H1 (cell line): ENCODE measurements at regions not wholly inside any gene's neighbourhood (a gene's known extent, or its start where the extent isn't known, plus 50 kb on each side); places are given as distances from the start of the nearest gene placed in this dataset.

Experiments
- CTCF ChIA-PET: fragments of 300-600 bp; sonication (Branson Sonifier 250); formaldehyde crosslinking; loops from one replicate; lab custom pipeline; 2021; ENCODE audit not compliant: partially characterized antibody; lab: Charles Lee
- POLR2A ChIA-PET: fragments of 300-600 bp; sonication (Branson Sonifier 250); formaldehyde crosslinking; loops from one replicate; lab custom pipeline; 2021; ENCODE audit warnings: inconsistent platforms; ENCODE audit not compliant: partially characterized antibody; lab: Charles Lee
- DNase-seq, 2 experiments: peaks; one replicate each; pipeline versions ENCODE4 v3.0.0 to v3.0.0-alpha.2; 2010 to 2022; ENCODE audit warnings: low spot score in 2 of 2, low read depth in 1 of 2, mixed read lengths in 1 of 2
- FAIRE-seq: peaks from 2 replicates; lab custom pipeline; 2011; peaks lifted over from hg19 to GRCh38; lab: Jason Lieb, UNC
- H2AFZ ChIP-seq: 2 replicates; pipeline ENCODE4 v1.8.1; 2012; ENCODE audit warnings: low read length, inconsistent platforms
- H2AK5ac ChIP-seq: 2 replicates; pipeline ENCODE4 v1.6.1; 2013; ENCODE audit warnings: low read depth, low read length
- H2BK120ac ChIP-seq: replicated peaks from 2 replicates; pipeline ENCODE3; 2013; ENCODE audit warnings: low read depth, low read length, inconsistent platforms
- H2BK12ac ChIP-seq: 2 replicates; pipeline ENCODE4 v1.6.1; 2013; ENCODE audit warnings: low read depth, low read length
- H2BK15ac ChIP-seq: 2 replicates; pipeline ENCODE4 v1.6.1; 2013; ENCODE audit warnings: low read length
- H2BK20ac ChIP-seq: 2 replicates; pipeline ENCODE4 v1.6.1; 2013; ENCODE audit warnings: low read length
- H2BK5ac ChIP-seq: 2 replicates; pipeline ENCODE4 v1.6.1; 2013; ENCODE audit warnings: low read depth, low read length
- H3K14ac ChIP-seq: 2 replicates; pipeline ENCODE4 v1.6.1; 2013; ENCODE audit warnings: inconsistent platforms; ENCODE audit not compliant: insufficient read length
- H3K18ac ChIP-seq: 2 replicates; pipeline ENCODE4 v1.6.1; 2013; ENCODE audit warnings: low read length; ENCODE audit errors: extremely low read depth
- H3K23ac ChIP-seq: 2 replicates; pipeline ENCODE4 v1.6.1; 2013; ENCODE audit warnings: inconsistent platforms; ENCODE audit not compliant: insufficient read length
- H3K23me2 ChIP-seq: 2 replicates; pipeline ENCODE4 v1.6.1; 2013; ENCODE audit warnings: low read depth, low read length
- H3K27ac ChIP-seq: 2 replicates; pipeline ENCODE4 v1.6.1; 2011; ENCODE audit warnings: low read depth, low read length, inconsistent platforms
- H3K27me3 ChIP-seq, 4 experiments: replicated peaks in 1 of 4; 1 replicate in 1 of 4; 2 replicates in 3 of 4; pipeline versions ENCODE4 v1.6.1 to v1.8.1; 2011 to 2013; ENCODE audit warnings: low read length in 3 of 4, mild to moderate bottlenecking in 3 of 4, inconsistent platforms in 2 of 4, mixed read lengths in 2 of 4, moderate library complexity in 1 of 4; ENCODE audit not compliant: control insufficient read depth in 3 of 4, insufficient read depth in 3 of 4; ENCODE audit errors: extremely low read depth in 1 of 4
- H3K36me3 ChIP-seq, 4 experiments: 2 replicates each; pipeline versions ENCODE4 v1.6.1 to v1.8.1; 2011 to 2013; ENCODE audit warnings: mild to moderate bottlenecking in 4 of 4, low read length in 3 of 4, moderate library complexity in 2 of 4, control low read depth in 1 of 4, inconsistent platforms in 1 of 4; ENCODE audit not compliant: insufficient read depth in 4 of 4, control insufficient read depth in 2 of 4
- H3K4ac ChIP-seq: replicated peaks from 2 replicates; pipeline ENCODE3; 2013; ENCODE audit warnings: low read length, low read depth, mixed read lengths, inconsistent platforms; ENCODE audit not compliant: insufficient read length
- H3K4me1 ChIP-seq, 4 experiments: replicated peaks in 1 of 4; 1 replicate in 1 of 4; 2 replicates in 3 of 4; pipeline versions ENCODE4 v1.6.1 to v1.8.1; 2011 to 2013; ENCODE audit warnings: low read length in 3 of 4, inconsistent platforms in 2 of 4, mixed read lengths in 1 of 4; ENCODE audit not compliant: insufficient read depth in 4 of 4, control insufficient read depth in 3 of 4
- H3K4me2 ChIP-seq, 2 experiments: 2 replicates each; pipeline versions ENCODE4 v1.6.1 to v1.8.1; 2011 to 2013; ENCODE audit warnings: low read depth in 2 of 2, low read length in 2 of 2, control low read depth in 1 of 2, inconsistent platforms in 1 of 2, mild to moderate bottlenecking in 1 of 2; ENCODE audit not compliant: insufficient read depth in 1 of 2
- H3K4me3 ChIP-seq, 4 experiments: fragments of 200-600, 300-600 bp in 1 of 4; sonication (generic), shearing (Covaris generic), sonication (Bioruptor Twin) in 1 of 4; 2 replicates each; pipeline versions ENCODE4 v1.5.1 to v1.8.1; 2011 to 2016; ENCODE audit warnings: low read length in 4 of 4, low read depth in 3 of 4, control low read depth in 2 of 4, inconsistent platforms in 2 of 4, mild to moderate bottlenecking in 2 of 4, mixed read lengths in 1 of 4, moderate library complexity in 1 of 4; ENCODE audit not compliant: insufficient read depth in 2 of 4; ENCODE audit errors: extremely low read depth in 1 of 4
- H3K56ac ChIP-seq: replicated peaks from 2 replicates; pipeline ENCODE3; 2013; ENCODE audit warnings: low read depth, mild to moderate bottlenecking, mixed read lengths, low read length, inconsistent platforms; ENCODE audit not compliant: insufficient read length
- H3K79me1 ChIP-seq: 2 replicates; pipeline ENCODE4 v1.6.1; 2013; ENCODE audit warnings: low read depth, low read length, control low read depth
- H3K79me2 ChIP-seq, 2 experiments: 2 replicates each; pipeline versions ENCODE4 v1.6.1 to v1.8.1; 2012 to 2013; ENCODE audit warnings: low read length in 2 of 2, mild to moderate bottlenecking in 2 of 2, inconsistent platforms in 1 of 2; ENCODE audit not compliant: insufficient read depth in 2 of 2, control insufficient read depth in 1 of 2
- H3K9ac ChIP-seq, 4 experiments: replicated peaks in 1 of 4; 1 replicate in 1 of 4; 2 replicates in 3 of 4; pipeline versions ENCODE4 v1.6.1 to v1.8.1; 2011 to 2013; ENCODE audit warnings: low read depth in 3 of 4, low read length in 3 of 4, control low read depth in 2 of 4, mild to moderate bottlenecking in 2 of 4, moderate library complexity in 2 of 4, inconsistent platforms in 1 of 4; ENCODE audit errors: extremely low read depth in 1 of 4
- H3K9me3 ChIP-seq, 2 experiments: 2 replicates each; pipeline versions ENCODE4 v1.6.1 to v1.8.1; 2012 to 2013; ENCODE audit warnings: mild to moderate bottlenecking in 2 of 2, moderate library complexity in 2 of 2, control low read depth in 1 of 2, inconsistent platforms in 1 of 2, low read depth in 1 of 2, low read length in 1 of 2, mixed read lengths in 1 of 2; ENCODE audit not compliant: insufficient read depth in 2 of 2
- H4K20me1 ChIP-seq, 2 experiments: replicated peaks in 1 of 2; 2 replicates each; pipeline versions ENCODE3 to v1.8.1; 2011 to 2013; ENCODE audit warnings: inconsistent platforms in 2 of 2, low read length in 2 of 2, mild to moderate bottlenecking in 1 of 2; ENCODE audit not compliant: insufficient read depth in 2 of 2, control insufficient read depth in 1 of 2
- H4K5ac ChIP-seq: 2 replicates; pipeline ENCODE4 v1.6.1; 2013; ENCODE audit warnings: low read length, low read depth, mixed read lengths, inconsistent platforms; ENCODE audit not compliant: insufficient read length
- H4K8ac ChIP-seq: 2 replicates; pipeline ENCODE4 v1.8.0; 2013; ENCODE audit warnings: mild to moderate bottlenecking, moderate library complexity, low read length, inconsistent platforms; ENCODE audit not compliant: insufficient read depth; ENCODE audit errors: extremely low read depth
- H4K91ac ChIP-seq: replicated peaks from 2 replicates; pipeline ENCODE3; 2013; ENCODE audit warnings: low read length, mixed read lengths, inconsistent platforms; ENCODE audit not compliant: insufficient read length
- ASH2L ChIP-seq: fragments of 200-600, 300-600 bp; sonication (generic); IDR thresholded peaks from one replicate; pipeline ENCODE4 v1.7.1; 2017; ENCODE audit warnings: low read length
- FOSL1 ChIP-seq: IDR thresholded peaks from 2 replicates; pipeline ENCODE4 v1.6.1; 2011; ENCODE audit warnings: mild to moderate bottlenecking, low read depth, low read length, moderate library complexity; ENCODE audit not compliant: insufficient read depth
- JUN ChIP-seq: IDR thresholded peaks from 2 replicates; pipeline ENCODE4 v1.6.1; 2011; ENCODE audit warnings: low read depth, mild to moderate bottlenecking, improper control_type of control experiment, low read length
- NANOG ChIP-seq: IDR thresholded peaks from 2 replicates; pipeline ENCODE4 v1.6.1; 2011; ENCODE audit warnings: low read length, low read depth, mild to moderate bottlenecking, inconsistent platforms; ENCODE audit not compliant: insufficient read depth, poor library complexity, severe bottlenecking
- SIX5 ChIP-seq: IDR thresholded peaks from 2 replicates; pipeline ENCODE4 v1.6.1; 2011; ENCODE audit warnings: mild to moderate bottlenecking, low read depth, low read length
- WGBS, 2 experiments: shearing (Covaris generic) in 1 of 2; methylation state at CpG; one replicate each; pipeline versions ENCODE4 v1.1.6 to v1.1.7; 2013 to 2015; ENCODE audit warnings: low lambda C conversion rate in 2 of 2, mixed read lengths in 2 of 2, inconsistent platforms in 1 of 2, low coverage in 1 of 2, missing lambda C conversion rate in 1 of 2; ENCODE audit not compliant: insufficient replicate concordance in 2 of 2, insufficient coverage in 1 of 2, insufficient read length in 1 of 2; ENCODE audit errors: extremely low coverage in 1 of 2, missing lambda C conversion rate in 1 of 2; 5-methylcytosine and 5-hydroxymethylcytosine counted together
- TF ChIP-seq, protein P1 (sequence below): IDR thresholded peaks from 2 replicates; pipeline ENCODE4 v1.6.1; 2012; ENCODE audit warnings: inconsistent platforms

DNA sequence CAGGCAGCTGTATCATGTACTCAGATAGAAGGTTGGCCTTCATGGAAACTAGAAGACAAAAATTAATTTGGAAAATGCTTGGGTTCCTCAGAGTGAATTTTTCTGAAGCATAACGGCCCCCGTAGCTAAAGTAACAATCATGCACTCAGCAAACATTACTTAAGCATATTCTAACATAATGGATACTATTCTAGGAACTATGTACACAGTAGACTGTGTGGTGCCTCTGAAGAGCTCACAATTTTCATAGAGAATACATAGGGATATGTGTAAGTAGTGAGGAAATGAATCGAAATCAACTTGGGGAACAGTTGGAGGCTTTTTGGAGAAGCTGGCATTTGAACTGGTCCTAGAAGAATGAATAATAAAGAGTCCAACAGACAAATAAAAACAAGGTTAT lies 1045.0 kb downstream of the GLUD2 start:
- Histone ChIP-seq H3K4ac (no peak overlapping the region), H2AFZ (no peak overlapping the region), H2BK12ac (no peak overlapping the region), H4K5ac (no peak overlapping the region), H3K23me2 (no peaks in the 10 kb centered on the region), H4K20me1 (no peaks in the 10 kb centered on the region), H3K4me2 (no peak overlapping the region), H2BK15ac (no peak overlapping the region), H4K91ac (no peak overlapping the region), H3K4me1 (no peaks in the 10 kb centered on the region), H3K27ac (no peak overlapping the region), H3K9ac (no peak overlapping the region), H3K36me3 (no peaks in the 10 kb centered on the region), H3K9me3 (no peaks in the 10 kb centered on the region), H2BK120ac (no peak overlapping the region), H2AK5ac (no peak overlapping the region), H3K56ac (no peak overlapping the region), H2BK20ac (no peak overlapping the region), H3K4me3 (no peak overlapping the region), H3K27me3 (no peaks in the 10 kb centered on the region), H3K79me1 (no peaks in the 10 kb centered on the region), H3K79me2 (no peaks in the 10 kb centered on the region), H3K14ac (no peak overlapping the region), H2BK5ac (no peak overlapping the region), H4K8ac (no peak overlapping the region), H3K18ac (no peak overlapping the region), H3K23ac (no peak overlapping the region)
- DNase-seq (no peak), FAIRE-seq (no peak)
- 100% methylated on average over 3 of the region's 3 CpGs; no CpG with 5 or more reads in 1 of the 2 experiments for WGBS, 2 experiments
- ChIA-PET POLR2A (no interaction called here), CTCF (interaction anchor here (0.7 to 1.4 kb wide), 4 partner anchors 12 to 229 kb away, joined by 3 to 5 read pairs (median 3); no protein-coding TSS in a partner anchor)
- no peak for TF ChIP-seq ASH2L
- no peak for TF ChIP-seq NANOG
- TF ChIP-seq SIX5 = no peak
- TF ChIP-seq, protein P1, sequence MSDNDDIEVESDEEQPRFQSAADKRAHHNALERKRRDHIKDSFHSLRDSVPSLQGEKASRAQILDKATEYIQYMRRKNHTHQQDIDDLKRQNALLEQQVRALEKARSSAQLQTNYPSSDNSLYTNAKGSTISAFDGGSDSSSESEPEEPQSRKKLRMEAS = no peak
- TF ChIP-seq JUN = no peak
- no peak for TF ChIP-seq FOSL1
